PC-9 (cell line): ENCODE measurements at regions not wholly inside any gene's neighbourhood (a gene's known extent, or its start where the extent isn't known, plus 50 kb on each side); places are given as distances from the start of the nearest gene placed in this dataset.

Source experiments
- BruUV-seq: library from RNA; stranded (reverse); fragments of 400-500 nt; replicated peaks from 2 replicates; lab custom pipeline; 2021; lab: Mats Ljungman, UMichigan
- CTCF ChIA-PET: fragments of 300-600 bp; sonication (Branson Sonifier 250); formaldehyde crosslinking; loops from one replicate; lab custom pipeline; 2022; ENCODE audit warnings: antibody characterized with exemption; lab: Charles Lee
- POLR2A ChIA-PET: fragments of 300-600 bp; sonication (Branson Sonifier 250); formaldehyde crosslinking; loops from one replicate; lab custom pipeline; 2022; ENCODE audit warnings: antibody characterized with exemption; ENCODE audit not compliant: unreplicated experiment; lab: Charles Lee
- DNase-seq, 2 experiments: peaks; one replicate each; pipeline versions ENCODE4 v3.0.0 to v3.0.0-alpha.2; 2015 to 2022; ENCODE audit warnings: mixed read lengths in 1 of 2
- H2AFZ ChIP-seq: fragments of 200-600 bp; sonication (generic); 2 replicates; pipeline ENCODE4 v1.8.1; 2017; ENCODE audit warnings: antibody characterized with exemption
- H3F3A ChIP-seq: fragments of 200-600 bp; sonication (generic); 2 replicates; pipeline ENCODE4 v1.8.1; 2017; ENCODE audit warnings: antibody characterized with exemption, mild to moderate bottlenecking, low read depth; ENCODE audit not compliant: insufficient read depth
- H3K27ac ChIP-seq: fragments of 200-600 bp; sonication (generic); 2 replicates; pipeline ENCODE4 v1.6.1; 2016; ENCODE audit warnings: mixed run types
- H3K27me3 ChIP-seq: fragments of 200-600 bp; sonication (generic); 2 replicates; pipeline ENCODE4 v1.6.1; 2016; ENCODE audit warnings: low read depth, mixed run types; ENCODE audit not compliant: insufficient read depth
- H3K36me3 ChIP-seq: fragments of 200-600 bp; sonication (generic); 2 replicates; pipeline ENCODE4 v1.6.1; 2016; ENCODE audit warnings: low read depth, mixed run types
- H3K4me1 ChIP-seq: fragments of 200-600 bp; sonication (generic); replicated peaks from 2 replicates; pipeline ENCODE4 v1.6.1; 2016; ENCODE audit warnings: mixed run types; ENCODE audit not compliant: insufficient read depth
- H3K4me2 ChIP-seq: fragments of 200-600 bp; sonication (generic); 2 replicates; pipeline ENCODE4 v1.6.1; 2017; ENCODE audit warnings: mixed run types
- H3K4me3 ChIP-seq: fragments of 200-600 bp; sonication (generic); 2 replicates; pipeline ENCODE4 v1.6.1; 2016; ENCODE audit warnings: mixed run types
- H3K79me2 ChIP-seq: fragments of 200-600 bp; sonication (generic); 2 replicates; pipeline ENCODE4 v1.6.1; 2017; ENCODE audit warnings: low read depth, mixed run types
- H3K9me2 ChIP-seq: fragments of 200-600 bp; sonication (generic); 2 replicates; pipeline ENCODE4 v1.8.1; 2017; ENCODE audit warnings: mild to moderate bottlenecking; ENCODE audit not compliant: insufficient read depth
- H3K9me3 ChIP-seq: fragments of 200-600 bp; sonication (generic); 2 replicates; pipeline ENCODE4 v1.8.1; 2016; ENCODE audit warnings: low read depth; ENCODE audit not compliant: insufficient read depth
- H4K20me1 ChIP-seq: fragments of 200-600 bp; sonication (generic); 2 replicates; pipeline ENCODE4 v1.8.1; 2017; ENCODE audit not compliant: insufficient read depth
- CTCF ChIP-seq: fragments of 200-600 bp; sonication (generic); conservative IDR thresholded peaks from 2 replicates; pipeline ENCODE4 v1.6.1; 2017; ENCODE audit warnings: mixed run types, antibody characterized with exemption, mild to moderate bottlenecking, moderate library complexity
- EZH2 ChIP-seq: fragments of 200-600 bp; sonication (generic); IDR thresholded peaks from 2 replicates; pipeline ENCODE4 v1.8.0; 2017; ENCODE audit warnings: antibody characterized with exemption, low read depth
- intact Hi-C: fragments of 100-400 bp; cut with micrococcal nuclease; formaldehyde crosslinking; loops from one replicate; pipeline ENCODE4 v1.10.0; 2022; ENCODE audit not compliant: unreplicated experiment

DNA sequence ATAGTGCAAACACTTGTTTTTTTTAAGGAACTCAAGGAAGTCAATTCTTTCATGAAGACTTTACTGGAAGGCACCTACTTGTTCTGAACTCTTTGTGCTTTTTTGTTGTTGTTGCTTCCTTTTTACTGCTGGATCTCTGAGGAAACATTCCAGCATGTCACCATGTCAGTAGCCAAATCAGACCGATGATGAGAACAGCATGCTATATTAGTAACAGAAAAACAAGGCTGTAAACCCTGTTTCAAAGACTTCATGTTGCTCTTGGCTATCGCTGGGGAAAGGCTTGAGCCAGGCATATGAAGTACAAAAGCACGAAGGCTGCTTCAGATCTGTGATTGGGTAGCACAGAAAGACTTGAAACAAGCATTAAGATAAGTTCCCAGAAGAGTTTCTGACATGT is 125.6 kb upstream of the SLC5A12 start:
- no peaks in the 10 kb centered on the region for H3K9me3 ChIP-seq
- H2AFZ ChIP-seq, result no peak overlapping the region
- no peaks in the 10 kb centered on the region for H3K27me3 ChIP-seq
- CTCF ChIA-PET, result no interaction called here
- no peaks in the 10 kb centered on the region for H3K36me3 ChIP-seq
- no peak overlapping the region for H3K4me2 ChIP-seq
- BruUV-seq, result no TSS peak
- POLR2A ChIA-PET, result no interaction called here
- no peak overlapping the region for H3K4me3 ChIP-seq
- H3F3A ChIP-seq, result no peaks in the 10 kb centered on the region
- H3K4me1 ChIP-seq, result no peaks in the 10 kb centered on the region
- H4K20me1 ChIP-seq, result no peaks in the 10 kb centered on the region
- H3K27ac ChIP-seq, result no peak overlapping the region
- no peak for TF ChIP-seq EZH2
- no peak for TF ChIP-seq CTCF
- H3K79me2 ChIP-seq, result no peaks in the 10 kb centered on the region
- DNase-seq, result no peak
- intact Hi-C loops, result no loop called here
- H3K9me2 ChIP-seq, result no peaks in the 10 kb centered on the region

GRCh38 chr11:26847977-26848376 is 126.1 kb upstream of the SLC5A12 start:
- CTCF ChIA-PET, result no interaction called here
- no peak for DNase-seq
- no TSS peak for BruUV-seq

GRCh38 chr11:26849036-26849435 is 127.2 kb upstream of the SLC5A12 start:
- no peak for DNase-seq
- no peak overlapping the region for H3K4me2 ChIP-seq
- BruUV-seq, result no TSS peak
- H3K9me3 ChIP-seq, result no peaks in the 10 kb centered on the region
- no peaks in the 10 kb centered on the region for H3K79me2 ChIP-seq
- POLR2A ChIA-PET, result no interaction called here
- H3K9me2 ChIP-seq, result no peaks in the 10 kb centered on the region
- intact Hi-C loops, result no loop called here
- H3K36me3 ChIP-seq, result no peaks in the 10 kb centered on the region
- no peaks in the 10 kb centered on the region for H3K4me1 ChIP-seq
- no peak overlapping the region for H3K4me3 ChIP-seq
- H3F3A ChIP-seq, result no peaks in the 10 kb centered on the region
- H4K20me1 ChIP-seq, result no peaks in the 10 kb centered on the region
- H2AFZ ChIP-seq, result no peak overlapping the region
- no peak overlapping the region for H3K27ac ChIP-seq
- TF ChIP-seq EZH2 (no peak), CTCF (no peak)
- no peaks in the 10 kb centered on the region for H3K27me3 ChIP-seq
- CTCF ChIA-PET, result no interaction called here

More at GRCh38 chr11:26847977-26848376, 126.1 kb upstream of the SLC5A12 start:
- TF ChIP-seq CTCF (no peak), EZH2 (no peak)
- intact Hi-C loops, result no loop called here
- H3K9me3 ChIP-seq, result no peaks in the 10 kb centered on the region
- H3K4me3 ChIP-seq, result no peak overlapping the region
- H3K27me3 ChIP-seq, result no peaks in the 10 kb centered on the region
- no peak overlapping the region for H3K4me2 ChIP-seq
- H3K79me2 ChIP-seq, result no peaks in the 10 kb centered on the region
- H3K9me2 ChIP-seq, result no peaks in the 10 kb centered on the region
- no peaks in the 10 kb centered on the region for H3F3A ChIP-seq
- H3K4me1 ChIP-seq, result no peaks in the 10 kb centered on the region
- H2AFZ ChIP-seq, result no peak overlapping the region
- POLR2A ChIA-PET, result no interaction called here
- H3K27ac ChIP-seq, result no peak overlapping the region
- no peaks in the 10 kb centered on the region for H4K20me1 ChIP-seq
- H3K36me3 ChIP-seq, result no peaks in the 10 kb centered on the region
